ENCODE measurements at regions not wholly inside any gene's neighbourhood (a gene's known extent, or its start where the extent isn't known, plus 50 kb on each side); places are given as distances from the start of the nearest gene placed in this dataset.
"Not testable (repeated sequence)": the region's sequence is repeated elsewhere in the genome, so short reads cannot be mapped to it uniquely, and the experiment has no call there.

- DNase-seq (ENCODE audit: low read depth), result no peak
Observed at GRCh38 chr13:79986890-79987289, 354.0 kb downstream of the SPRY2 start.

GRCh38 chr13:79974935-79975650 lies 365.8 kb downstream of the SPRY2 start:
- not testable (repeated sequence) for DNase-seq (ENCODE audit: low read depth)

- no peak for DNase-seq (ENCODE audit: low read depth)
Observed at GRCh38 chr13:79973533-79973963, 367.4 kb downstream of the SPRY2 start.

- no peak for DNase-seq (ENCODE audit: low read depth)
Observed at GRCh38 chr13:79972066-79972569, 368.8 kb downstream of the SPRY2 start.

GRCh38 chr13:79966493-79966895 lies 374.4 kb downstream of the SPRY2 start:
- no peak for DNase-seq (ENCODE audit: low read depth)

GRCh38 chr13:79966059-79966458 lies 374.9 kb downstream of the SPRY2 start:
- no peak for DNase-seq (ENCODE audit: low read depth)

GRCh38 chr13:79946556-79946955 lies 394.4 kb downstream of the SPRY2 start:
- DNase-seq (ENCODE audit: low read depth), result no peak

GRCh38 chr13:79943346-79944023 lies 397.4 kb downstream of the SPRY2 start:
- no peak for DNase-seq (ENCODE audit: low read depth)

GRCh38 chr13:79941752-79942151 lies 399.2 kb downstream of the SPRY2 start:
- no peak for DNase-seq (ENCODE audit: low read depth)

GRCh38 chr13:79939689-79940088 lies 401.2 kb downstream of the SPRY2 start:
- no peak for DNase-seq (ENCODE audit: low read depth)

- DNase-seq (ENCODE audit: low read depth), result no peak
Observed at GRCh38 chr13:79937771-79938216, 403.1 kb downstream of the SPRY2 start.

- DNase-seq (ENCODE audit: low read depth), result no peak
Observed at GRCh38 chr13:79937311-79937710, 403.6 kb downstream of the SPRY2 start.

GRCh38 chr13:79936368-79937136 lies 404.4 kb downstream of the SPRY2 start:
- DNase-seq (ENCODE audit: low read depth), result peak; percentile 96

- no peak for DNase-seq (ENCODE audit: low read depth)
Observed at GRCh38 chr13:79935121-79935520, 405.8 kb downstream of the SPRY2 start.

- no peak for DNase-seq (ENCODE audit: low read depth)
Observed at GRCh38 chr13:79933389-79933788, 407.5 kb downstream of the SPRY2 start.

GRCh38 chr13:79932556-79932955 lies 408.4 kb downstream of the SPRY2 start:
- DNase-seq (ENCODE audit: low read depth), result no peak

- DNase-seq (ENCODE audit: low read depth), result not testable (repeated sequence)
Observed at GRCh38 chr13:79923973-79924556, 416.9 kb downstream of the SPRY2 start.

GRCh38 chr13:79919091-79919490 lies 421.8 kb downstream of the SPRY2 start:
- no peak for DNase-seq (ENCODE audit: low read depth)

GRCh38 chr13:79918620-79919019 lies 422.3 kb downstream of the SPRY2 start:
- no peak for DNase-seq (ENCODE audit: low read depth)

- no peak for DNase-seq (ENCODE audit: low read depth)
Observed at GRCh38 chr13:79917628-79918027, 423.3 kb downstream of the SPRY2 start.

GRCh38 chr13:79915114-79915811 lies 425.7 kb downstream of the SPRY2 start:
- no peak for DNase-seq (ENCODE audit: low read depth)

Measured in GM04504 (cell line).